OCI-LY1 (cell line): ENCODE measurements at regions not wholly inside any gene's neighbourhood (a gene's known extent, or its start where the extent isn't known, plus 50 kb on each side); places are given as distances from the start of the nearest gene placed in this dataset.

Experiments used
- H2AFZ ChIP-seq: fragments of 200-600 bp; sonication (generic), shearing (Covaris generic); 2 replicates; pipeline ENCODE4 v1.6.0; 2014; ENCODE audit warnings: antibody characterized with exemption, mild to moderate bottlenecking, low read length
- H3F3A ChIP-seq: fragments of 200-600 bp; sonication (generic), shearing (Covaris generic); 2 replicates; pipeline ENCODE4 v1.6.0; 2014; ENCODE audit warnings: mild to moderate bottlenecking, antibody characterized with exemption, low read length, moderate library complexity; ENCODE audit not compliant: insufficient read depth
- H3K27ac ChIP-seq: fragments of 200-600 bp; sonication (generic); 2 replicates; pipeline ENCODE4 v1.5.1; 2014; ENCODE audit warnings: low read length, mixed run types, mild to moderate bottlenecking, low read depth; ENCODE audit not compliant: poor library complexity, severe bottlenecking
- H3K27me3 ChIP-seq: fragments of 200-600 bp; sonication (generic); 2 replicates; pipeline ENCODE4 v1.6.0; 2014; ENCODE audit warnings: antibody characterized with exemption, mild to moderate bottlenecking, low read length, moderate library complexity; ENCODE audit not compliant: insufficient read depth
- H3K36me3 ChIP-seq: fragments of 200-600 bp; sonication (generic); 2 replicates; pipeline ENCODE4 v1.6.1; 2014; ENCODE audit warnings: mild to moderate bottlenecking, antibody characterized with exemption, low read length, moderate library complexity, mixed read lengths; ENCODE audit not compliant: insufficient read depth
- H3K4me1 ChIP-seq: fragments of 200-600 bp; sonication (generic); 2 replicates; pipeline ENCODE4 v1.5.1; 2014; ENCODE audit warnings: mild to moderate bottlenecking, low read length, moderate library complexity; ENCODE audit not compliant: insufficient read depth, severe bottlenecking
- H3K4me2 ChIP-seq: fragments of 200-600 bp; sonication (generic), shearing (Covaris generic); 2 replicates; pipeline ENCODE4 v1.6.1; 2014; ENCODE audit warnings: low read length
- H3K4me3 ChIP-seq: fragments of 200-600 bp; sonication (generic); 2 replicates; pipeline ENCODE4 v1.5.1; 2014; ENCODE audit warnings: low read length, low read depth, mild to moderate bottlenecking, mixed read lengths; ENCODE audit not compliant: poor library complexity, severe bottlenecking
- H3K79me2 ChIP-seq: fragments of 200-600 bp; shearing (Covaris generic); 2 replicates; pipeline ENCODE4 v1.6.1; 2016; ENCODE audit warnings: mixed run types, low read length, mixed read lengths; ENCODE audit not compliant: insufficient read depth
- H3K9ac ChIP-seq: fragments of 200-600 bp; sonication (generic), shearing (Covaris generic); 2 replicates; pipeline ENCODE4 v1.6.1; 2014; ENCODE audit warnings: mild to moderate bottlenecking, low read length, mixed read lengths
- H3K9me2 ChIP-seq: fragments of 200-600 bp; sonication (generic), shearing (Covaris generic); 2 replicates; pipeline ENCODE4 v1.6.1; 2014; ENCODE audit warnings: low read depth, mild to moderate bottlenecking, low read length, mixed read lengths
- H3K9me3 ChIP-seq: fragments of 200-600 bp; shearing (Covaris generic); 2 replicates; pipeline ENCODE4 v1.6.1; 2014; ENCODE audit warnings: low read length, mixed read lengths
- H4K20me1 ChIP-seq: fragments of 200-600 bp; sonication (generic), shearing (Covaris generic); 2 replicates; pipeline ENCODE4 v1.6.0; 2016; ENCODE audit warnings: mild to moderate bottlenecking, low read length; ENCODE audit not compliant: insufficient read depth
- EZH2 ChIP-seq: fragments of 200-600 bp; sonication (generic), shearing (Covaris generic); IDR thresholded peaks from 2 replicates; pipeline ENCODE4 v1.8.0; 2017; ENCODE audit warnings: borderline replicate concordance, mixed run types, mild to moderate bottlenecking, antibody characterized with exemption, low read length, moderate library complexity, mixed read lengths
- TF ChIP-seq, protein P1 (sequence below): fragments of 200-600 bp; sonication (generic), shearing (Covaris generic); IDR thresholded peaks from 2 replicates; pipeline ENCODE4 v1.5.1; 2017; ENCODE audit warnings: mild to moderate bottlenecking, antibody characterized with exemption, low read length, moderate library complexity, mixed read lengths

GRCh38 chr16:85171004-85171758 is 58.9 kb upstream of the CIBAR2 start:
- Histone ChIP-seq H3F3A (no peaks in the 10 kb centered on the region), H3K9me2 (no peaks in the 10 kb centered on the region), H3K27ac (no peak overlapping the region), H3K36me3 (no peaks in the 10 kb centered on the region), H3K9me3 (no peaks in the 10 kb centered on the region), H3K27me3 (0 out of 2 replicates have a peak, but pooled peaks cover 6% of the 10 kb centered on the region), H2AFZ (no peak overlapping the region), H3K79me2 (no peaks in the 10 kb centered on the region), H4K20me1 (no peaks in the 10 kb centered on the region), H3K4me2 (no peak overlapping the region), H3K9ac (no peak overlapping the region), H3K4me1 (no peaks in the 10 kb centered on the region), H3K4me3 (no peak overlapping the region)
- no peak for TF ChIP-seq EZH2
- TF ChIP-seq, protein P1, sequence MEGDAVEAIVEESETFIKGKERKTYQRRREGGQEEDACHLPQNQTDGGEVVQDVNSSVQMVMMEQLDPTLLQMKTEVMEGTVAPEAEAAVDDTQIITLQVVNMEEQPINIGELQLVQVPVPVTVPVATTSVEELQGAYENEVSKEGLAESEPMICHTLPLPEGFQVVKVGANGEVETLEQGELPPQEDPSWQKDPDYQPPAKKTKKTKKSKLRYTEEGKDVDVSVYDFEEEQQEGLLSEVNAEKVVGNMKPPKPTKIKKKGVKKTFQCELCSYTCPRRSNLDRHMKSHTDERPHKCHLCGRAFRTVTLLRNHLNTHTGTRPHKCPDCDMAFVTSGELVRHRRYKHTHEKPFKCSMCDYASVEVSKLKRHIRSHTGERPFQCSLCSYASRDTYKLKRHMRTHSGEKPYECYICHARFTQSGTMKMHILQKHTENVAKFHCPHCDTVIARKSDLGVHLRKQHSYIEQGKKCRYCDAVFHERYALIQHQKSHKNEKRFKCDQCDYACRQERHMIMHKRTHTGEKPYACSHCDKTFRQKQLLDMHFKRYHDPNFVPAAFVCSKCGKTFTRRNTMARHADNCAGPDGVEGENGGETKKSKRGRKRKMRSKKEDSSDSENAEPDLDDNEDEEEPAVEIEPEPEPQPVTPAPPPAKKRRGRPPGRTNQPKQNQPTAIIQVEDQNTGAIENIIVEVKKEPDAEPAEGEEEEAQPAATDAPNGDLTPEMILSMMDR = no peak

- no peaks in the 10 kb centered on the region for H3K9me3 ChIP-seq
- no peaks in the 10 kb centered on the region for H3K4me1 ChIP-seq
- no peaks in the 10 kb centered on the region for H3K36me3 ChIP-seq
- no peaks in the 10 kb centered on the region for H3K79me2 ChIP-seq
- no peaks in the 10 kb centered on the region for H3F3A ChIP-seq
- no peak overlapping the region for H3K27ac ChIP-seq
- H3K4me3 ChIP-seq = no peak overlapping the region
- H3K4me2 ChIP-seq = no peak overlapping the region
- TF ChIP-seq, protein P1 = no peak
- TF ChIP-seq EZH2 = no peak
- H3K9me2 ChIP-seq = no peaks in the 10 kb centered on the region
- no peak overlapping the region for H2AFZ ChIP-seq
- 0 out of 2 replicates have a peak, but pooled peaks cover 6% of the 10 kb centered on the region for H3K27me3 ChIP-seq
- no peaks in the 10 kb centered on the region for H4K20me1 ChIP-seq
- no peak overlapping the region for H3K9ac ChIP-seq
Observed at GRCh38 chr16:85171759-85172454, 59.6 kb upstream of the CIBAR2 start.

GRCh38 chr16:85172455-85173145 is 60.3 kb upstream of the CIBAR2 start:
- H3K36me3 ChIP-seq = no peaks in the 10 kb centered on the region
- H3K9ac ChIP-seq = no peak overlapping the region
- no peaks in the 10 kb centered on the region for H4K20me1 ChIP-seq
- H3K4me1 ChIP-seq = no peaks in the 10 kb centered on the region
- H3K9me2 ChIP-seq = no peaks in the 10 kb centered on the region
- no peak overlapping the region for H2AFZ ChIP-seq
- H3K9me3 ChIP-seq = no peaks in the 10 kb centered on the region
- no peak overlapping the region for H3K4me3 ChIP-seq
- H3K27ac ChIP-seq = no peak overlapping the region
- H3K79me2 ChIP-seq = no peaks in the 10 kb centered on the region
- no peak overlapping the region for H3K4me2 ChIP-seq
- no peaks in the 10 kb centered on the region for H3F3A ChIP-seq
- no peak for TF ChIP-seq EZH2
- TF ChIP-seq, protein P1 = no peak
- H3K27me3 ChIP-seq = 0 out of 2 replicates have a peak, but pooled peaks cover 6% of the 10 kb centered on the region
